ENCODE measurements at regions not wholly inside any gene's neighbourhood (a gene's known extent, or its start where the extent isn't known, plus 50 kb on each side); places are given as distances from the start of the nearest gene placed in this dataset.
A peak's percentile ranks its signal among the peaks of the same experiment; 100 is the strongest.
"Not testable (repeated sequence)": the region's sequence is repeated elsewhere in the genome, so short reads cannot be mapped to it uniquely, and the experiment has no call there.

GRCh38 chr4:104930745-104931736 is 215.6 kb upstream of the TET2 start:
- not testable (repeated sequence) for H3K27ac ChIP-seq; H3K27me3 ChIP-seq; DNase-seq (ENCODE audit: low spot score); H3K9me3 ChIP-seq; H3K36me3 ChIP-seq; H3K4me3 ChIP-seq; H3K4me1 ChIP-seq
- peak in 1 of 2 donors; percentile 24 for TF ChIP-seq CTCF (IDR thresholded peaks at IDR 0.05)

- H3K9me3 ChIP-seq = no peaks in the 10 kb centered on the region
- no peaks in the 10 kb centered on the region for H3K27me3 ChIP-seq
- no peak for DNase-seq (ENCODE audit: low spot score)
- TF ChIP-seq CTCF (IDR thresholded peaks at IDR 0.05) = no peak
- no peak overlapping the region for H3K4me3 ChIP-seq
- no peaks in the 10 kb centered on the region for H3K36me3 ChIP-seq
- no peak overlapping the region for H3K27ac ChIP-seq
- H3K4me1 ChIP-seq = no peaks in the 10 kb centered on the region
Measured at GRCh38 chr4:104938624-104939023, 208.1 kb upstream of the TET2 start.

GRCh38 chr4:104940927-104941326 is 205.7 kb upstream of the TET2 start:
- TF ChIP-seq CTCF (IDR thresholded peaks at IDR 0.05) = no peak
- no peak overlapping the region for H3K4me3 ChIP-seq
- no peak overlapping the region for H3K27ac ChIP-seq
- H3K27me3 ChIP-seq = no peaks in the 10 kb centered on the region
- H3K36me3 ChIP-seq = no peaks in the 10 kb centered on the region
- no peaks in the 10 kb centered on the region for H3K9me3 ChIP-seq
- DNase-seq (ENCODE audit: low spot score) = no peak
- no peaks in the 10 kb centered on the region for H3K4me1 ChIP-seq

- Histone ChIP-seq H3K4me3 (no peak overlapping the region), H3K9me3 (no peaks in the 10 kb centered on the region), H3K36me3 (no peaks in the 10 kb centered on the region), H3K27me3 (no peaks in the 10 kb centered on the region), H3K4me1 (no peaks in the 10 kb centered on the region), H3K27ac (no peak overlapping the region)
- DNase-seq (ENCODE audit: low spot score) = no peak
- no peak for TF ChIP-seq CTCF (IDR thresholded peaks at IDR 0.05)
Measured at GRCh38 chr4:104941661-104942062, 205.0 kb upstream of the TET2 start.

GRCh38 chr4:104942990-104943743 is 203.5 kb upstream of the TET2 start:
- no peak for DNase-seq (ENCODE audit: low spot score)
- TF ChIP-seq CTCF (IDR thresholded peaks at IDR 0.05) = no peak

More at GRCh38 chr4:104942990-104943743, 203.5 kb upstream of the TET2 start:
- Histone ChIP-seq H3K36me3 (no peaks in the 10 kb centered on the region), H3K4me1 (no peaks in the 10 kb centered on the region), H3K4me3 (no peak overlapping the region), H3K27ac (no peak overlapping the region), H3K9me3 (no peaks in the 10 kb centered on the region), H3K27me3 (no peaks in the 10 kb centered on the region)

All from right atrium auricular region (tissue), 2 donors.